SJSA1 (cell line): ENCODE measurements at regions not wholly inside any gene's neighbourhood (a gene's known extent, or its start where the extent isn't known, plus 50 kb on each side); places are given as distances from the start of the nearest gene placed in this dataset.

Source experiments
- DNase-seq, 2 experiments: peaks; one replicate each; pipeline ENCODE4 v3.0.0-alpha.2; 2015 to 2020; ENCODE audit warnings: low spot score in 2 of 2, low read depth in 1 of 2
- H3K27ac ChIP-seq: fragments of 250-450 bp; sonication (Bioruptor Pico); 2 replicates; pipeline ENCODE4 v1.5.1; 2020; ENCODE audit warnings: mild to moderate bottlenecking, moderate library complexity
- H3K27me3 ChIP-seq: fragments of 250-450 bp; sonication (Bioruptor Pico); replicated peaks from 2 replicates; pipeline ENCODE4 v1.5.1; 2020; ENCODE audit warnings: mild to moderate bottlenecking, moderate library complexity
- H3K36me3 ChIP-seq: fragments of 250-450 bp; sonication (Bioruptor Pico); 2 replicates; pipeline ENCODE4 v1.5.1; 2020; ENCODE audit warnings: mild to moderate bottlenecking
- H3K4me1 ChIP-seq: fragments of 250-450 bp; sonication (Bioruptor Pico); replicated peaks from 2 replicates; pipeline ENCODE4 v1.6.1; 2021; ENCODE audit warnings: mild to moderate bottlenecking
- H3K4me3 ChIP-seq: fragments of 250-450 bp; sonication (Bioruptor Pico); 2 replicates; pipeline ENCODE4 v1.5.1; 2020; ENCODE audit warnings: mild to moderate bottlenecking
- H3K9me3 ChIP-seq: fragments of 250-450 bp; sonication (Bioruptor Pico); replicated peaks from 2 replicates; pipeline ENCODE4 v1.5.1; 2020; ENCODE audit warnings: mild to moderate bottlenecking

DNA sequence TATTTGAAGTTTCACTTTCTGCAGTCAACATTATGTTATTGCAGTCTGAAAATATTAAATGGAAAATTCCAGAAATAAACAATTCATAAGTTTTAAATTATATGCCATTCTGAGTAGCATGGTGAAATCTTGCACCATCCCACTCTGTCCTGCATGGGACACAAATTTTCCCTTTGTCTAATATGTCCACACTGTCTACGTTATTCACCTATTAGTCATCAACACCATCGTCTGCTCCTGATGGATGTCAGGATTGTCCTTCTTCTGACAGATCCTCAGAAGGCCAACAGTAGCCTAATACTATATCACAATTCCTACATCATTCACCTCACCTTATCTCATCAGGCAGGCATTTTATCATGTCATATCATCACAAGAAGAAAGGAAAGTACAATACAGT, 163.1 kb downstream of the TXNL1 start:
- no peak for DNase-seq

DNA sequence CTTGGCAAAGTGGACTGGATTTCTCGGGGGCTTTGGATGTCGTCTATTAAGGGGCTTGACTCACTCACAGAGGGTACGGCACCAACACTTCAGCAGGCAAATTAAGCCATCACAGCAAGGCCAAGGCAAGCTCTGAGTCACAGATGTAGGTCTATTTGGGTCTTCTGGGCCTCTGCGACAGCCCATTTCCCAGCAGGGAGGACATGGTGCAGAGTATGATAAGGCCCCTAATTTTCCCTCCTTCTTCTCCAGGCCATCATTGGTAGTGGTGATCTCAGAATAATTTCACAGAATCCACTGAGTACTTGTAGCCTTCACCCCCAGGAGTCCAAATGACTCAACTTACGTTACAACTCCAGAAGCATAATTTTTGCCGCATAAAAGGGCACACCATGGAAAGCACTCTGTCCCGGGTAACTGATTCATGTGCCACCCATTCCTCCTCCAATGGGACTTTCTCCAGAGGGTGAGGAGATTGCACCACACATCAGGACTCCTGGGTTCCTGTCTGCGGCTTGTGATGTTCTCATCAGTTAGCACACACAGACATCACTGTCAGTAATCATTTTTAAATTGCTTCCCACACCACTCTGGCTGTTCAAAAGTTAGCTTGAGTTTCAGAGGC, 164.9 kb downstream of the TXNL1 start:
- Histone ChIP-seq H3K36me3 (no peaks in the 10 kb centered on the region), H3K9me3 (no peaks in the 10 kb centered on the region), H3K4me3 (no peak overlapping the region), H3K27ac (no peak overlapping the region), H3K27me3 (no peaks in the 10 kb centered on the region), H3K4me1 (peaks cover 4% of the 10 kb centered on the region; the same call in 1 of the 2 replicates)
- DNase-seq: no peak

More for the DNA sequence above, 163.1 kb downstream of the TXNL1 start:
- Histone ChIP-seq H3K4me3 (no peak overlapping the region), H3K9me3 (no peaks in the 10 kb centered on the region), H3K27ac (no peak overlapping the region), H3K4me1 (peaks cover 4% of the 10 kb centered on the region; the same call in 1 of the 2 replicates), H3K27me3 (no peaks in the 10 kb centered on the region), H3K36me3 (no peaks in the 10 kb centered on the region)

DNA sequence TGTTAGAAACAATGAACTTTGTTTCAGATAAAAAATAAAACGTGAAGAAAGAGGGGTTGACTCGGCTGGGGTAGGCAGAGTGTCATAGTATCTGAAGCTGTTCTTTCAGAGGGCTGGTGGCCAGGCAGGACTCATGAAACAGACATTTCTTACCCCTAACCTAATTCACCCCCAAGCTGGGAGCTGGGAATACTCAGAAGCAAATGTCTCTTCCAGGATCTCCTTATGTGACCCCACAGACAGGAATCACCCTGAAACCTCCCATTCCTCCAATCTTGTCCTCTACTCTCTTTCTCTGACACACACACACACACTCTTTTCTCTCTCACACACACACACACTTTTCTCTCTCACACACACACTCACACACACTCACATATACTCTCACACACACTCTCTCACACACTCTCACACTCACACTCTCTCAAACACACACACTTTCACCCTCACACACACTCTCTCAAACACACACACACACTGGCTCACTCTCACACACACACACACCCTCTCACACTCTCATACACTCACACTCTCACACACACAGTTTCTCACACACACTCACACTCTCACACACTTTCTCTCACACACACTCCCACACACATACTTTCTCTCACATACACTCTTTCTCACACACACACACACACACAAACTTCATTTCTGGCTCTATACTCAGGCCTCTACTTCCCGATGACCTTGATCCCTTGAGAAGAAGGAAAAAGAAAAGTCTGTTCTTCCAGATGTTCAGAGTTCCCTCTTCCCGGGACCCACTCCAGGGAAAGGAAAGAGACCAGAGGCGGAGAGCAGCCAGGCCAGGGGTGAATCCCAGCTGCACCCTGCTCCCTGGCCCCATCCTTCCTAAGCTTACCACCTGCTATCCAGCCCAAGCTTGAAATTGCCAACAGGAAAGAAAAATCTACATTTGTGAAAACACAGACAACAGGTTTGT, 167.7 kb downstream of the TXNL1 start:
- DNase-seq: no peak
- H3K4me1 ChIP-seq: peaks cover 4% of the 10 kb centered on the region; the same call in 1 of the 2 replicates
- H3K27me3 ChIP-seq: no peaks in the 10 kb centered on the region
- H3K9me3 ChIP-seq: no peaks in the 10 kb centered on the region
- H3K4me3 ChIP-seq: no peak overlapping the region
- H3K36me3 ChIP-seq: no peaks in the 10 kb centered on the region
- H3K27ac ChIP-seq: no peak overlapping the region

DNA sequence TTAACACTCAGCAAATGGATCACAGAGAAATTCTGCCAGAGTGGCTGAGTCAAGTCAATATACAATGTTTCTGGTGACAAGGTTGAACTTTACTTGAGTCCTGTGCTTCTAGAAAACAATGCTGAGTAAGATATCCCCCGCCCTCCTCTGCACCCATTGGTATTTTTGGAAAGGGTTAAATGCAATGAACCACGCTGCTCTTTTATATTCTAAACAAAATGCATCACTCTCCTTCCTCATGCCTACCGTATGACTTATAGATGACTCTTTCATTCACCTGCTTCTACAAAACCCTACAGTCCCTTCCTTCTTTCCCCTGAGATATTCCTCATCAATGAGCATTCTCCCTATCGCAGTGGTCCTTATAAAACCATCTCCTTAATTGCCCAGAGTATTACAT, 168.8 kb downstream of the TXNL1 start:
- Histone ChIP-seq H3K36me3 (no peaks in the 10 kb centered on the region), H3K27ac (no peak overlapping the region), H3K27me3 (no peaks in the 10 kb centered on the region), H3K9me3 (0 out of 2 replicates have a peak, but pooled peaks cover 2% of the 10 kb centered on the region), H3K4me1 (peaks cover 4% of the 10 kb centered on the region; the same call in 1 of the 2 replicates), H3K4me3 (no peak overlapping the region)
- no peak for DNase-seq

DNA sequence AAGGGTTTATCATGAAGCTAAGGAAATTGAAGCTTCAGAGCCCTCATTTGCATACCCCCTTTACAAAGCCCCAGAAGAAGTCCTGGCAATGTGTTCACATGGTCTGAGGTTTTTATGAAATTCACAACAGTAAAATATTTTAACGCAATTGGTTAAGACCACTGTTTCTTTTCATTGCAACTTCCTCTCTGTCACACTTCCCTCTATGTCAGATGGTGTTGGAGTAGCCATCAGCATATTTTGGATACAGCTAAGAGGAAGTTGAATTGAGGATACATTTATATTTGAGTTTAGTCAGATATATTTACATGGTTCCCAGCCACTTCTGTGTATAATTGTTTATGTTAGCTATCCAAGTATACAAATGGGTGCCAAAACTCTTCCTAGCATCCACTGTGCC, 170.0 kb downstream of the TXNL1 start:
- Histone ChIP-seq H3K27ac (no peak overlapping the region), H3K4me1 (peaks cover 4% of the 10 kb centered on the region; the same call in 1 of the 2 replicates), H3K4me3 (no peak overlapping the region), H3K9me3 (0 out of 2 replicates have a peak, but pooled peaks cover 2% of the 10 kb centered on the region), H3K36me3 (no peaks in the 10 kb centered on the region), H3K27me3 (no peaks in the 10 kb centered on the region)
- DNase-seq: no peak

DNA sequence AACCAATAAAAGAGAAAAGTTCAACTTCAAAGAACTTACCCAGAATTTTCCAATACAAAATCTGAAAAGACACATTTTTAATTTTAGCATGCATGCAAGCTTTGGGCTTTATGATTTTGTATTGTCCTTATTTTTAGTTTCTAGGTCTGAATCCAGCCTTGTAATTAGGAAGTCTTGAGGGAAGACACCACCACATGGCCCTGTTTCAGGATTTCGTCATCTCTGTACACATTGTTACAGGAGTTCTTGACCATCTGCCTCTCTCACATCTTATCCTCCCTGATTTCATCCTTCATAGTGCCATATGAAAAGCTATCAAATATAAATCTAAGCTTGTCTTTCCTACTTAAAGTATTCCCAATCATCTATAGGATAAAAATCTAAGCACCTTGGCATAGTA, 176.1 kb downstream of the TXNL1 start:
- DNase-seq: no peak
- Histone ChIP-seq H3K27ac (no peak overlapping the region), H3K27me3 (no peaks in the 10 kb centered on the region), H3K4me1 (no peaks in the 10 kb centered on the region), H3K4me3 (no peak overlapping the region), H3K36me3 (no peaks in the 10 kb centered on the region), H3K9me3 (0 out of 2 replicates have a peak, but pooled peaks cover 2% of the 10 kb centered on the region)

DNA sequence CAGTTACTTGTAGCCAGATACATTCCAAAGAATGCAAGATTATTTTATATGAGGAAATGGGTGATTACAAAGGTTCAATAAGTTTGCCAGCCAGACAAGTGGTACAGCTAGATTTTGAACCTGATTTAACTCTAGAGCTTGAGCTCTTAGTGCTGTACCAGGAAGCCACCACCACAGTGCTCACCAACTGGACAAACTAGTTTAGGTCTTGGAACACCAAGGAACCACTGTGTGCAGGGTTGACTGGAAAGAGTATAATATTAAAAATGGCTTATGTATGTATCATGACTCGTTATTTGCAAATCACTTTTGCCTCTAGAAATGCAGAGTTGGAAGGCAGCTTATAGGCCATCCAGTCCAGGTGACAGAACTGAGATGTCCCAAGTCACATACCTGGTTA, 177.2 kb downstream of the TXNL1 start:
- Histone ChIP-seq H3K36me3 (no peaks in the 10 kb centered on the region), H3K4me1 (no peaks in the 10 kb centered on the region)
- DNase-seq: no peak

DNA sequence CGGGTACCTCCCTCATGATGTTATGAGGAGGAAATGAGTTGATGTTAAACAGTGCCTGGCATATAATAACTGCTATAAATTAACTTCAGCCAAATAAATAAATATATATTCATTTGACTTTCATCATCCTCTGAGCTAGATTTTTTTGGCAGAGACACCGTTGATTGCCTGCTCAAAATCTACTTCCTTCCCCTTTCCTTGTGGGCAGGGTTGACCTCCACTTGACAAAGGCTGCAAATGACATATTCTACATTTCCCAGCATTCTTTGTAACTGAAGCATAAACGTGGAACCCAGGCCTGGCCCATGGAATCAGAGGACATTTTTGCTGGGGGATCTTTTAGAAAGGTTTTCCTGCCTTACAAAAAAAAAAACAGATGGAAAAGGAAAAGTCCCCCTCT, 177.8 kb downstream of the TXNL1 start:
- Histone ChIP-seq H3K27ac (no peak overlapping the region), H3K36me3 (no peaks in the 10 kb centered on the region), H3K4me3 (no peak overlapping the region), H3K27me3 (no peaks in the 10 kb centered on the region), H3K4me1 (no peaks in the 10 kb centered on the region), H3K9me3 (0 out of 2 replicates have a peak, but pooled peaks cover 2% of the 10 kb centered on the region)
- DNase-seq: no peak

More for the DNA sequence above, 177.2 kb downstream of the TXNL1 start:
- H3K9me3 ChIP-seq: 0 out of 2 replicates have a peak, but pooled peaks cover 2% of the 10 kb centered on the region
- H3K27ac ChIP-seq: no peak overlapping the region
- H3K27me3 ChIP-seq: no peaks in the 10 kb centered on the region
- H3K4me3 ChIP-seq: no peak overlapping the region

DNA sequence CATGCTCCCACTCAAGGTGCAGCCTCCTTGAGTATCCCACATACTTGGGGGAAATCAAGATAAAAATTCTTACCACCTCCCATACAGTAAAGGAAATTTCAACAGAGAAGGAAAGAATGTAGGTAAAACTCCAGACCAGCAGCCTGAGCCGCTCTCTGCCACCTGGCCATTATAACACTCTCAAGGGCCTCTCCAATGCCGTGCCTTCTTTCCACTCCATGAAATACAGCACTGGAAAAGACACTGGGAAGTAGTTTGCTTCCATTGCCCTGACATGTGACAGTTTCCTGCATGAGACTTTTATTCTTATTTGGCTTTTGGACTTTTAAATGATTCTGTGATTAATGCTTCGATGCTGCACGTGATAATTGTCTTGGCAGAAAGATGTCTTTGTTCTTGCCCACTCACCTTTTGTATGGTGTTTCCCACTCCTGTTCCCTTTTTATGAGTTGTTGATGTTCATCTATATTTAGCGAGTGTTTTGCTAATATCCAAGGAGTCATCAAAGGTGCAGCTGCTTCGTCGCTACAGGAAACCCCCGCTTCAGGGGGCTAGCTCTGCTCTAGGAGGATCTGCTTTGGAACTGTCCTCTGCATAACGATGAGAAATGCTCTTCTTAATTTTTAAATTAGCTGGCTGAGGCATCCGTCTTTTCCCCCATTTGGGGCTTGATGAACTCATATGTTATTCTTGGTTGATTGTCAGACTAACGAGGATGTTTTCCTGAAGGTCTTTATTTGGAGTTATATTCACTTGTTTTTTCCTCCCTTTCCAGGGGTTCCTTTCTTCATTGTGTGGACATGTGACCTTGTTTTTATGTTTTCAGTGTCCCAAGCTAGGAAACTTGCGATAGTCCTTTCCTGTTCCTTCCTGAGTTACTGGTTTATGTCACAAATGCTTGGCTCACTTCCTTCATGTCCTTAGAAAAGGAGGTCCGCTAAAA, 179.4 kb downstream of the TXNL1 start:
- no peak for DNase-seq
- no peak overlapping the region for H3K27ac ChIP-seq
- no peak overlapping the region for H3K4me3 ChIP-seq
- no peaks in the 10 kb centered on the region for H3K36me3 ChIP-seq
- H3K9me3 ChIP-seq: no peaks in the 10 kb centered on the region
- no peaks in the 10 kb centered on the region for H3K4me1 ChIP-seq
- H3K27me3 ChIP-seq: no peaks in the 10 kb centered on the region

DNA sequence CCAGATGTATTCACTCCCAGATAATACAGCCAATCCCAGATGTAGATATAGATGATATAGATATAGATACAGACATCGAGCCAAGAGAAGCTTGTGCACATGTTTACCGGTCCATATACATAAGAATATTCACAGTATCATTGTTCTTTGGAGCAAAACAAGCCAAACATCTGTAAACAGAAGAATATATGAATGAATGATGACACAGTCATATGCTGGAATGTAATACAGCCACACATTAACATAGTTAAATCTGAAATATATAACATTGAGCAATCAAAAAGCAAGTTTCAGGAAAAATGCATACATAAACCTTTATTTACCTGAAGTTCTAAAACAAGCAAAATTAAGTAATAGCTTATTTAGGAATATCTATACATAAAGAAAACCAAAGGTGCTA, 182.5 kb downstream of the TXNL1 start:
- Histone ChIP-seq H3K27ac (no peak overlapping the region), H3K27me3 (no peaks in the 10 kb centered on the region), H3K36me3 (no peaks in the 10 kb centered on the region), H3K9me3 (no peaks in the 10 kb centered on the region), H3K4me3 (no peak overlapping the region), H3K4me1 (peaks cover 3% of the 10 kb centered on the region; the same call in 1 of the 2 replicates)
- DNase-seq: no peak

DNA sequence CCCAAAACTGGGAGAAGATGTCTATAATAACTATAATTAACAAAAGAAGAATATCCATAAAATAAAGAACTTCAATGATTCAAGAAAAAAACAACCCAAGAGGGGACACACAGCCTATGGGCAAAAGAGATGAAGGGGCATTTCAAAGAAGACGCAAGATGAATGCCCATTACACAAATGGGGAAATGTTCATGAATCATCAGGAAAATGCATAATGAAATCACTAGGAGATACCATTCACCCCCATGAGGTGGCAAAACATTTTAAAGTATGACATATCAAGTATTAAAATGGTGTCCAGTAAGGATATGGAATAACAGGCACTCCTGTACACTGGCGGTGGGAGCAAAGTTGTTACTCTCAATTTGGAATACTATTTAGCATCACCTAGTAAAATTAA, 183.3 kb downstream of the TXNL1 start:
- H3K27ac ChIP-seq: no peak overlapping the region
- DNase-seq: no peak
- no peaks in the 10 kb centered on the region for H3K9me3 ChIP-seq
- H3K27me3 ChIP-seq: no peaks in the 10 kb centered on the region
- H3K36me3 ChIP-seq: no peaks in the 10 kb centered on the region
- H3K4me3 ChIP-seq: no peak overlapping the region
- H3K4me1 ChIP-seq: peaks cover 3% of the 10 kb centered on the region; the same call in 1 of the 2 replicates

DNA sequence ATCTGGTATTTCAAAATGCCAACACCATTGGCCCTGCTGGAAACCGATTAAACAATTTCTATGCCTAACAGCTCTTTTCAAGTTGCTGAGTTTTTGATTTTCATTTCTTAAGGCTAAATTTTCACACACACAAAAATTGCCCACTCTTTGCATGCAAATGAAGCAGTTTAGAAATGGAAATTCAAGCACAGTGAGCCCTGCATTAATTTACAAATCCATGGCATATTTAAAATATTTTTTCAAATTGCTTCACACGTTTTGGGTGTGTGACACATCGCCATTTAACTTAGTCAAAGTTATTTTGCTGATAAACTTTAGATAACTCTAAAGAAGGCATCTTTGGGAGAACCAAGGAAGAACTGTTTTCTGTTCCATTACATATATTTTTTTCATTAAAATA, 184.8 kb downstream of the TXNL1 start:
- Histone ChIP-seq H3K4me1 (peaks cover 3% of the 10 kb centered on the region; the same call in 1 of the 2 replicates), H3K27me3 (no peaks in the 10 kb centered on the region), H3K4me3 (no peak overlapping the region), H3K9me3 (no peaks in the 10 kb centered on the region), H3K36me3 (no peaks in the 10 kb centered on the region), H3K27ac (no peak overlapping the region)
- DNase-seq: no peak

DNA sequence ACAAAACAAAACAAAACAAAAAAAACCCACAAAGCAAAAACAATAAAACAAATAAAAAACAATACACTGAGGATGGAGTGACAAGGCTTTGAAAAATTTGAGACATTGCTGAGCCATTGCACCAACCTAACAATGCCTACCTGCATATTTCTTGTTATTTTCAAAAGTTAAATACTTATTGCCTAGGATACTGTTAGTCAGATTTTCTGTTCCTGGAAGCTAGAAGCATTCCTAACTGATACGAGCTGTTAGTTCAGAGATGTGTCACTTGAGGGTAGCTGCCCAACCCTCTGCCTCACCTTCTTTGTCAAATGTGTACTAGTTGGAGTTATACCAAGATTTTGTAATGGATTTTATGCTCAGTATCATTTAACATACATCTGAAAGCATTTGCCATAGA, 187.2 kb downstream of the TXNL1 start:
- DNase-seq: peak in 1 of 2 experiments; percentile 30
- no peaks in the 10 kb centered on the region for H3K36me3 ChIP-seq
- H3K27me3 ChIP-seq: no peaks in the 10 kb centered on the region
- peaks cover 10% of the 10 kb centered on the region; the same call in 1 of the 2 replicates for H3K4me1 ChIP-seq
- H3K4me3 ChIP-seq: no peak overlapping the region
- no peaks in the 10 kb centered on the region for H3K9me3 ChIP-seq
- H3K27ac ChIP-seq: no peak overlapping the region
